RWPE2 (cell line): ENCODE measurements at regions not wholly inside any gene's neighbourhood (a gene's known extent, or its start where the extent isn't known, plus 50 kb on each side); places are given as distances from the start of the nearest gene placed in this dataset.
A peak's percentile ranks its signal among the peaks of the same experiment; 100 is the strongest.

Experiments
- ATAC-seq: fragments of 200-7000 bp; cut with Tn5 transposase; 3 replicates; pipeline ENCODE4 v1.9.1; 2021; ENCODE audit warnings: low read depth
- DNase-seq: peaks from one replicate; pipeline ENCODE4 v3.0.0-alpha.2; 2020; ENCODE audit warnings: low spot score
- H3K27ac ChIP-seq: fragments of 450-650 bp; 2 replicates; pipeline ENCODE4 v1.5.1; 2017; ENCODE audit warnings: mild to moderate bottlenecking; ENCODE audit not compliant: poor library complexity, severe bottlenecking
- H3K27me3 ChIP-seq: fragments of 250-450 bp; sonication (Bioruptor Pico); 2 replicates; pipeline ENCODE4 v1.5.1; 2021; ENCODE audit warnings: mild to moderate bottlenecking, moderate library complexity; ENCODE audit not compliant: insufficient read depth, poor library complexity, severe bottlenecking
- H3K36me3 ChIP-seq: fragments of 250-450 bp; sonication (Bioruptor Pico); 2 replicates; pipeline ENCODE4 v1.5.1; 2020; ENCODE audit warnings: low read depth, mild to moderate bottlenecking, moderate library complexity
- H3K4me1 ChIP-seq: fragments of 250-450 bp; sonication (Bioruptor Pico); 2 replicates; pipeline ENCODE4 v1.5.1; 2021; ENCODE audit warnings: mild to moderate bottlenecking, moderate library complexity; ENCODE audit not compliant: insufficient read depth, poor library complexity, severe bottlenecking
- H3K4me3 ChIP-seq: fragments of 250-450 bp; sonication (Bioruptor Pico); 2 replicates; pipeline ENCODE4 v1.5.1; 2021; ENCODE audit warnings: mild to moderate bottlenecking, moderate library complexity; ENCODE audit not compliant: severe bottlenecking
- H3K9me3 ChIP-seq: fragments of 250-450 bp; sonication (Bioruptor Pico); 2 replicates; pipeline ENCODE4 v1.5.1; 2021; ENCODE audit warnings: mild to moderate bottlenecking, moderate library complexity; ENCODE audit not compliant: severe bottlenecking
- CTCF ChIP-seq: fragments of 450-650 bp; IDR thresholded peaks from one replicate; pipeline ENCODE4 v1.5.1; 2017; ENCODE audit warnings: mild to moderate bottlenecking, moderate library complexity; ENCODE audit not compliant: poor library complexity, severe bottlenecking

DNA sequence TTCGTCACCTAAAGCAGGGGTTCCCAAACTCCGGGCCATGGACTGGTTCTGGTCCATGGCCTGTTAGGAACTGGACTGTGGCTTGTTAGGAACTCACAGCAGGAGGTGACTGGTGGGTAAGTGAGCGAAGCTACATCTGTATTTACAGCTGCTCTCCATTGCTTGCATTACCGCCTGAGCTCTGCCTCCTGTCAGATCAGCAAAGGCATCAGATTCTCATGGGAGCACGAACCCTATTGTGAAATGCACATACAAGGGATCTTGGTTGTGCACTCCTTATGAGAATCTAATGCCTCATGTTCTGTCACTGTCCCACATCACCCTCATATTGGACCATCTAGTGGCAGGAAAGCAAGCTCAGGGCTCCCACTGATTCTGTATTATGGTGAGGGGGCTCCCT, 217.0 kb downstream of the ZFP36L2 start:
- ATAC-seq (no peak), DNase-seq (no peak)
- no peak overlapping the region for H3K4me3 ChIP-seq
- no peaks in the 10 kb centered on the region for H3K9me3 ChIP-seq
- no peaks in the 10 kb centered on the region for H3K36me3 ChIP-seq
- H3K27me3 ChIP-seq: no peaks in the 10 kb centered on the region
- TF ChIP-seq CTCF: no peak
- peaks cover 12% of the 10 kb centered on the region for H3K4me1 ChIP-seq
- no peak overlapping the region for H3K27ac ChIP-seq

- Histone ChIP-seq H3K4me3 (no peak overlapping the region), H3K27ac (no peak overlapping the region), H3K4me1 (peaks cover 12% of the 10 kb centered on the region), H3K9me3 (no peaks in the 10 kb centered on the region), H3K27me3 (no peaks in the 10 kb centered on the region), H3K36me3 (no peaks in the 10 kb centered on the region)
- no peak for TF ChIP-seq CTCF
- DNase-seq: peak; percentile 25
- no peak for ATAC-seq
These were observed 216.0 kb upstream of the HAAO start for GRCh38 chr2:43008388-43008787.

DNA sequence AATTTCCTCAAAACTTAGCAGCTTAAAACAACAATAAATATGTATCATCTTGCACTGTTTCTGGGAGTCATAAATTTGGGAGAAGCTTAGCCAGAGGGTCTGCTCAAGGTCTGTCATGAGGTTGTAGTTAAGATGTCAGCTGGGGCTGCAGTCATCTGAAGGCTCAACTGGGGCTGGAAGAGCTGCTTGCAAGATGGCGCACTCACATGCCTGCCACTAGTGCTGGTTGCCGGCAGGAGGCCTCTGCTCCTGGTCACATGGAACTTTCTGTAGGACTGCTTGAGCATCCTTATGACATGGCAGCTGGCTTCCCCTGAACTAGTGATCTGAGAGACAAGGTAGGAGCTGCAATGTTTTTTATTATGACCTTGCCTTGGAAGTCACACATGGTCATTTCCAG, 215.5 kb upstream of the HAAO start:
- TF ChIP-seq CTCF: no peak
- ATAC-seq (no peak), DNase-seq (peak; percentile 32)
- H3K36me3 ChIP-seq: no peaks in the 10 kb centered on the region
- H3K27me3 ChIP-seq: no peaks in the 10 kb centered on the region
- H3K4me1 ChIP-seq: peaks cover 10% of the 10 kb centered on the region
- H3K9me3 ChIP-seq: no peaks in the 10 kb centered on the region
- H3K4me3 ChIP-seq: no peak overlapping the region
- H3K27ac ChIP-seq: no peak overlapping the region

- H3K4me1 ChIP-seq: peaks cover 10% of the 10 kb centered on the region
- H3K27me3 ChIP-seq: no peaks in the 10 kb centered on the region
- H3K36me3 ChIP-seq: no peaks in the 10 kb centered on the region
- DNase-seq: peak; percentile 19
- H3K4me3 ChIP-seq: no peak overlapping the region
- no peak overlapping the region for H3K27ac ChIP-seq
- H3K9me3 ChIP-seq: no peaks in the 10 kb centered on the region
- no peak for TF ChIP-seq CTCF
- no peak for ATAC-seq
These were observed 214.6 kb upstream of the HAAO start for GRCh38 chr2:43006834-43007543.
